KMS-11 (cell line): ENCODE measurements at regions not wholly inside any gene's neighbourhood (a gene's known extent, or its start where the extent isn't known, plus 50 kb on each side); places are given as distances from the start of the nearest gene placed in this dataset.
"Not testable (repeated sequence)": the region's sequence is repeated elsewhere in the genome, so short reads cannot be mapped to it uniquely, and the experiment has no call there.

ENCODE experiments used
- H2AFZ ChIP-seq: fragments of 200-600 bp; sonication (generic); 2 replicates; pipeline ENCODE4 v1.6.1; 2016; ENCODE audit warnings: antibody characterized with exemption, mixed run types, low read depth
- H3K27ac ChIP-seq: fragments of 200-600 bp; sonication (generic); 2 replicates; pipeline ENCODE4 v1.6.1; 2016; ENCODE audit warnings: mild to moderate bottlenecking, mixed run types
- H3K27me3 ChIP-seq: fragments of 200-600 bp; sonication (generic); 2 replicates; pipeline ENCODE4 v1.6.1; 2017; ENCODE audit warnings: mild to moderate bottlenecking, low read depth, mixed run types, moderate library complexity; ENCODE audit not compliant: insufficient read depth
- H3K36me3 ChIP-seq: fragments of 200-600 bp; sonication (generic); 2 replicates; pipeline ENCODE4 v1.6.1; 2017; ENCODE audit warnings: mild to moderate bottlenecking, mixed run types; ENCODE audit not compliant: insufficient read depth
- H3K4me1 ChIP-seq: fragments of 200-600 bp; sonication (generic); 2 replicates; pipeline ENCODE4 v1.6.1; 2016; ENCODE audit warnings: mild to moderate bottlenecking, low read depth, mixed run types; ENCODE audit not compliant: poor library complexity, severe bottlenecking
- H3K4me2 ChIP-seq: fragments of 200-600 bp; sonication (generic); 2 replicates; pipeline ENCODE4 v1.7.0; 2016; ENCODE audit warnings: mild to moderate bottlenecking, mixed run types
- H3K4me3 ChIP-seq: fragments of 200-600 bp; sonication (generic); IDR thresholded peaks from 2 replicates; pipeline ENCODE4 v1.6.1; 2017; ENCODE audit warnings: low read depth, low read length, mixed read lengths; ENCODE audit not compliant: insufficient read depth
- H3K79me2 ChIP-seq: fragments of 200-600 bp; sonication (generic); 2 replicates; pipeline ENCODE4 v1.6.1; 2016; ENCODE audit warnings: low read depth, mixed run types; ENCODE audit not compliant: insufficient read depth
- H3K9ac ChIP-seq: fragments of 200-600 bp; sonication (generic); 2 replicates; pipeline ENCODE4 v1.6.1; 2016; ENCODE audit warnings: mild to moderate bottlenecking, mixed run types
- H4K20me1 ChIP-seq: fragments of 200-600 bp; sonication (generic); 2 replicates; pipeline ENCODE4 v1.6.1; 2016; ENCODE audit warnings: mild to moderate bottlenecking, mixed run types; ENCODE audit not compliant: insufficient read depth
- TF ChIP-seq, protein P1 (sequence below): fragments of 200-600 bp; sonication (generic); conservative IDR thresholded peaks from 2 replicates; pipeline ENCODE4 v1.6.1; 2017; ENCODE audit warnings: low read depth, mild to moderate bottlenecking, antibody characterized with exemption, low read length, moderate library complexity, mixed read lengths

DNA sequence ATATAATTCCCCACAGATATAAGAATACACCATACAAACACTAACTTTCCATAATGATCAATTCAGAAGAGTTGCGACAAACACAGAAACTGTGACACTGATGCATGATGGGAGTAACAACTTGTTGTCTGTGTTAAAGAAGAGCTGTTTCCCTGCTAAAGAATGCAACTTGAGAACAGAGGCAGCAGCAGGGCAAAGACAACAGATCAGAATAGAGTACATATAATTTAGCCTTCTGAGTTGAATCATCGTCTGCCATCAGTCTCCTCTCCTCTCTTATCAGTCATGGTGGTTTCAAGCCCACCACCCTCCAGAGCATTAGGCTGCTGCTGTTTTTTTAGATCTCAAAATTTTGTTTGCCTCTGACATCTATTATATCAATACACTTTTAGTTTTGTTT lies 280.4 kb downstream of the UBE3D start:
- Histone ChIP-seq H3K27ac (no peak overlapping the region), H3K36me3 (no peaks in the 10 kb centered on the region), H3K27me3 (no peaks in the 10 kb centered on the region), H3K79me2 (no peaks in the 10 kb centered on the region), H4K20me1 (no peaks in the 10 kb centered on the region), H3K4me2 (no peak overlapping the region), H2AFZ (no peak overlapping the region), H3K4me3 (no peak overlapping the region), H3K4me1 (no peaks in the 10 kb centered on the region), H3K9ac (no peak overlapping the region)
- TF ChIP-seq, protein P1, sequence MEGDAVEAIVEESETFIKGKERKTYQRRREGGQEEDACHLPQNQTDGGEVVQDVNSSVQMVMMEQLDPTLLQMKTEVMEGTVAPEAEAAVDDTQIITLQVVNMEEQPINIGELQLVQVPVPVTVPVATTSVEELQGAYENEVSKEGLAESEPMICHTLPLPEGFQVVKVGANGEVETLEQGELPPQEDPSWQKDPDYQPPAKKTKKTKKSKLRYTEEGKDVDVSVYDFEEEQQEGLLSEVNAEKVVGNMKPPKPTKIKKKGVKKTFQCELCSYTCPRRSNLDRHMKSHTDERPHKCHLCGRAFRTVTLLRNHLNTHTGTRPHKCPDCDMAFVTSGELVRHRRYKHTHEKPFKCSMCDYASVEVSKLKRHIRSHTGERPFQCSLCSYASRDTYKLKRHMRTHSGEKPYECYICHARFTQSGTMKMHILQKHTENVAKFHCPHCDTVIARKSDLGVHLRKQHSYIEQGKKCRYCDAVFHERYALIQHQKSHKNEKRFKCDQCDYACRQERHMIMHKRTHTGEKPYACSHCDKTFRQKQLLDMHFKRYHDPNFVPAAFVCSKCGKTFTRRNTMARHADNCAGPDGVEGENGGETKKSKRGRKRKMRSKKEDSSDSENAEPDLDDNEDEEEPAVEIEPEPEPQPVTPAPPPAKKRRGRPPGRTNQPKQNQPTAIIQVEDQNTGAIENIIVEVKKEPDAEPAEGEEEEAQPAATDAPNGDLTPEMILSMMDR, result no peak

DNA sequence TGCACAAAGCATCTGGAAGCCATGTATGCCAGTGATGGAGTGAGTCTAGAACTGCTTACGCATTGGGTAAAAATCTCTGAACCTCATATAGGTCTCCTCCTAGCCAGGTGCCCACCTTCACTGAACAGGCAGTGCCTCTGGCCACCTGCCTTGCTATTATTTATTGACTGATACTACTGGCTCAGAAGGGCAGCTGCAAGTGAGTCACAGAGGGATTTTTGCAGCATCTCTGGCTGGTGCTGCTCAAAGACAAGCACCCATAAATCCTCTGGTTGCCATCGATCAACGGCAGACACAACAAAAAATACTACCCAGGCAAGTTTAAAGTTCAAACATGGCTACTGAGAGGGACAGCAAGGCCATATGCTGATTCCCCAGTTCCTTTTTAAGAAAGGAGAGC lies 279.4 kb downstream of the UBE3D start:
- Histone ChIP-seq H3K4me1 (no peaks in the 10 kb centered on the region), H3K36me3 (no peaks in the 10 kb centered on the region), H3K27me3 (no peaks in the 10 kb centered on the region), H3K4me3 (no peak overlapping the region), H4K20me1 (no peaks in the 10 kb centered on the region), H3K4me2 (no peak overlapping the region), H3K79me2 (no peaks in the 10 kb centered on the region), H3K27ac (no peak overlapping the region), H3K9ac (no peak overlapping the region), H2AFZ (no peak overlapping the region)
- TF ChIP-seq, protein P1, result no peak

DNA sequence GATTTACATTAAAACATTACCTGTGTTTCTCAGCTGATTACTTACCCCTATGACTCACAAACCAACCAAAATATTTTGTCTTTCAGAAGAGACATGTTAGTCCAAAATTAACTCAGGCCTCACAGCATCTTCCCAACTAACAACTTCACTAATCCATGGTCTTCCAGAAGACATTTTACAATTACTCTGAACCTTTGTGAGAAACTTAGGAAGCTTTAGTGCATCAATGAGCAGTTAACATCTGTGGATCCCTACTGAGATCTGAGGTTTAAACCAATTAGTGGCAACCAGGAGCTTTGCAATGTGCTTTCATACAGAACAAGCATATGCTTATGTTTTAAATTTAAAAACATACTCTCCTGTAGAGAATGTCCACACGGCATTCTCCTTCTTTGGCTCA lies 269.7 kb downstream of the UBE3D start:
- Histone ChIP-seq H3K4me1 (no peaks in the 10 kb centered on the region), H3K27me3 (no peaks in the 10 kb centered on the region), H3K36me3 (no peaks in the 10 kb centered on the region), H3K4me3 (no peak overlapping the region), H3K4me2 (no peak overlapping the region), H2AFZ (no peak overlapping the region), H3K27ac (no peak overlapping the region), H3K79me2 (no peaks in the 10 kb centered on the region), H4K20me1 (no peaks in the 10 kb centered on the region), H3K9ac (no peak overlapping the region)
- TF ChIP-seq, protein P1, result no peak

DNA sequence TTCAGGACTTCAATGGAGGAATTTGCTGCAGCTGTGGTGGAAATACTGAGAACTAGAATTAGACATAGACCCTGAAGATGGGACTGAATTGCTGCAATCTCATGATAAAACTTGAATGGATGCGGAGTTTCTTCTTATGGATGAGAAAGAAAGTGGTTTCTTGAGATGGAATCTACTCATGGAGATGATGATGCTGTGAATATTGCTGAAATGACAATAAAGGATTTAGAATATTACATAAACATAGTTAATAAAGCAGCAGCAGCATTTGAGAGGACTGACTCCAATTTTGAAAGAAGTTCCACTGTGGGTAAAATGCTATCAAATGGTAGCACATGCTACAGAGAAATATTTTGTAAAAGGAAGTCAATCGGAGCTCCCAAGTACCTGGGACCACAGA lies 264.6 kb downstream of the UBE3D start:
- no peak overlapping the region for H3K4me3 ChIP-seq
- H3K36me3 ChIP-seq, result no peaks in the 10 kb centered on the region
- H3K79me2 ChIP-seq, result no peaks in the 10 kb centered on the region
- no peak overlapping the region for H2AFZ ChIP-seq
- TF ChIP-seq, protein P1, result no peak
- H3K4me2 ChIP-seq, result no peak overlapping the region
- H3K27me3 ChIP-seq, result no peaks in the 10 kb centered on the region
- no peaks in the 10 kb centered on the region for H4K20me1 ChIP-seq
- H3K4me1 ChIP-seq, result no peaks in the 10 kb centered on the region
- H3K27ac ChIP-seq, result no peak overlapping the region
- no peak overlapping the region for H3K9ac ChIP-seq

DNA sequence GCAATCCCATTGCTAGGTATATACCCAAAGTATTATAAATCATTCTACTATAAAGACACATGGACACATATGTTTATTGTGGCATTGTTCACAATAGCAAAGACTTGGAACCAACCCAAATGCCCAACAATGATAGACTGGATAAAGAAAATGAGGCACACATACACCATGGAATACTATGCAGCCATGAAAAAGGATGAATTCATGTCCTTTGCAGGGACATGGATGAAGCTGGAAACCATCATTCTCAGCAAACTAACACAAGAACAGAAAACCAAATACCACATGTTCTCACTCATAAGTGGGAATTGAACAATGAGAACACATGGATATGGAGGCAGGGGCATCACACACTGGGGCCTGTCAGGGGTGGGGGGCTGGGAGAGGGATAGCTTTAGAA lies 249.4 kb downstream of the UBE3D start:
- H2AFZ ChIP-seq, H3K36me3 ChIP-seq, H3K4me1 ChIP-seq, H3K4me3 ChIP-seq, H3K27me3 ChIP-seq, H3K4me2 ChIP-seq, H3K9ac ChIP-seq, H4K20me1 ChIP-seq, H3K79me2 ChIP-seq, H3K27ac ChIP-seq: not testable (repeated sequence)
